B cell (primary cell): ENCODE measurements at regions not wholly inside any gene's neighbourhood (a gene's known extent, or its start where the extent isn't known, plus 50 kb on each side); places are given as distances from the start of the nearest gene placed in this dataset.

Experiments used
- ATAC-seq: fragments of 200-7000 bp; cut with Tn5 transposase; one replicate; pipeline ENCODE4 v1.10.0; 2021; ENCODE audit warnings: low read depth, mild to moderate bottlenecking, moderate number of reproducible peaks, moderate library complexity
- CTCF ChIA-PET: fragments of 350-600 bp; sonication (Branson Sonifier 250); formaldehyde crosslinking; loops from one replicate; lab custom pipeline; 2021; ENCODE audit warnings: antibody characterized with exemption, inconsistent platforms; lab: Charles Lee
- POLR2A ChIA-PET: fragments of 350-600 bp; sonication (Branson Sonifier 250); formaldehyde crosslinking; loops from one replicate; lab custom pipeline; 2021; ENCODE audit warnings: antibody characterized with exemption; lab: Charles Lee
- DNase-seq: peaks from one replicate; pipeline ENCODE4 v3.0.0; 2013
- H2AFZ ChIP-seq: 2 replicates; pipeline ENCODE4 v1.6.1; 2012; ENCODE audit warnings: mild to moderate bottlenecking, low read depth, low read length; ENCODE audit not compliant: insufficient read depth, poor library complexity, severe bottlenecking
- H3K27ac ChIP-seq, 2 donors: 1 replicate in 1 of 2; 2 replicates in 1 of 2; pipeline ENCODE4 v1.5.1; 2012 to 2013; ENCODE audit warnings: low read length in 2 of 2, mild to moderate bottlenecking in 2 of 2, moderate library complexity in 1 of 2
- H3K27me3 ChIP-seq, 4 experiments: fragments of 200-600 bp in 1 of 4; sonication (generic) in 1 of 4; replicated peaks in 1 of 4; 1 replicate in 2 of 4; 2 replicates in 2 of 4; pipeline versions ENCODE4 v1.6.1 to v1.7.0; 2013 to 2016; ENCODE audit warnings: low read length in 3 of 4, mild to moderate bottlenecking in 2 of 4, mixed read lengths in 1 of 4, moderate library complexity in 1 of 4; ENCODE audit not compliant: insufficient read depth in 4 of 4, control insufficient read depth in 3 of 4; ENCODE audit errors: control extremely low read depth in 1 of 4
- H3K36me3 ChIP-seq, 2 experiments: replicated peaks in 1 of 2; 1 replicate in 1 of 2; 2 replicates in 1 of 2; pipeline versions ENCODE4 v1.6.1 to v1.7.1; 2013; ENCODE audit warnings: low read length in 1 of 2; ENCODE audit not compliant: insufficient read depth in 2 of 2, control insufficient read depth in 1 of 2; ENCODE audit errors: control extremely low read depth in 1 of 2, extremely low read depth in 1 of 2
- H3K4me1 ChIP-seq, 2 donors: fragments of 200-600 bp in 1 of 2; sonication (generic) in 1 of 2; 1 replicate in 1 of 2; 2 replicates in 1 of 2; pipeline versions ENCODE4 v1.5.1 to v1.6.1; 2013 to 2017; ENCODE audit warnings: low read length in 2 of 2; ENCODE audit not compliant: control insufficient read depth in 2 of 2, insufficient read depth in 2 of 2
- H3K4me2 ChIP-seq: replicated peaks from 2 replicates; pipeline ENCODE3; 2012; ENCODE audit warnings: mild to moderate bottlenecking, low read depth, low read length; ENCODE audit not compliant: poor library complexity, severe bottlenecking
- H3K4me3 ChIP-seq, 5 experiments: fragments of 200-600 bp in 1 of 5; sonication (generic) in 1 of 5; 1 replicate in 3 of 5; 2 replicates in 2 of 5; pipeline versions ENCODE4 v1.5.1 to v1.7.0; 2011 to 2016; ENCODE audit warnings: low read length in 4 of 5, mild to moderate bottlenecking in 4 of 5, low read depth in 2 of 5, control low read depth in 1 of 5, moderate library complexity in 1 of 5; ENCODE audit not compliant: insufficient read depth in 1 of 5; ENCODE audit errors: control extremely low read depth in 1 of 5, extremely low read depth in 1 of 5
- H3K79me2 ChIP-seq: fragments of 200-600 bp; sonication (generic); one replicate; pipeline ENCODE4 v1.6.0; 2016; ENCODE audit warnings: low read length; ENCODE audit not compliant: control insufficient read depth, insufficient read depth
- H3K9ac ChIP-seq: fragments of 200-600 bp; sonication (generic); 2 replicates; pipeline ENCODE4 v1.6.1; 2017; ENCODE audit warnings: mild to moderate bottlenecking, low read length, moderate library complexity
- H3K9me3 ChIP-seq, 3 donors: one replicate each; pipeline versions ENCODE4 v1.6.1 to v1.7.1; 2013; ENCODE audit warnings: low read length in 2 of 3; ENCODE audit not compliant: control insufficient read depth in 2 of 3, insufficient read depth in 1 of 3; ENCODE audit errors: control extremely low read depth in 1 of 3
- H4K20me1 ChIP-seq: 2 replicates; pipeline ENCODE4 v1.6.0; 2012; ENCODE audit warnings: mild to moderate bottlenecking, low read length; ENCODE audit not compliant: insufficient read depth, control insufficient read depth, poor library complexity, severe bottlenecking
- H3K27ac Mint-ChIP-seq: one replicate; pipeline ENCODE4 v1.8.0; 2021; ENCODE audit warnings: mixed read lengths
- H3K27me3 Mint-ChIP-seq: one replicate; pipeline ENCODE4 v1.8.0; 2021; ENCODE audit warnings: mixed read lengths
- H3K4me1 Mint-ChIP-seq: one replicate; pipeline ENCODE4 v1.8.0; 2021; ENCODE audit warnings: mixed read lengths
- H3K4me3 Mint-ChIP-seq: one replicate; pipeline ENCODE4 v1.8.0; 2021; ENCODE audit warnings: mixed read lengths
- H3K9me3 Mint-ChIP-seq: one replicate; pipeline ENCODE4 v1.8.0; 2022; ENCODE audit warnings: mixed read lengths; ENCODE audit not compliant: insufficient read depth
- EZH2 ChIP-seq: IDR thresholded peaks from 2 replicates; pipeline ENCODE4 v1.6.1; 2012; ENCODE audit warnings: borderline replicate concordance, low read depth, mild to moderate bottlenecking, moderate library complexity, low read length; ENCODE audit not compliant: insufficient read depth, poor library complexity, severe bottlenecking
- WGBS: methylation state at CpG from one replicate; pipeline ENCODE4 v1.1.5; 2013; ENCODE audit warnings: missing lambda C conversion rate; ENCODE audit not compliant: insufficient coverage; 5-methylcytosine and 5-hydroxymethylcytosine counted together
- intact Hi-C: fragments of 100-400 bp; cut with micrococcal nuclease; formaldehyde crosslinking; loops from one replicate; pipeline ENCODE4 v1.10.0; 2022
- TF ChIP-seq, protein P1 (sequence below): fragments of 200-600 bp; IDR thresholded peaks from one replicate; pipeline ENCODE4 v1.8.0; 2022; ENCODE audit warnings: antibody characterized with exemption, mild to moderate bottlenecking

DNA sequence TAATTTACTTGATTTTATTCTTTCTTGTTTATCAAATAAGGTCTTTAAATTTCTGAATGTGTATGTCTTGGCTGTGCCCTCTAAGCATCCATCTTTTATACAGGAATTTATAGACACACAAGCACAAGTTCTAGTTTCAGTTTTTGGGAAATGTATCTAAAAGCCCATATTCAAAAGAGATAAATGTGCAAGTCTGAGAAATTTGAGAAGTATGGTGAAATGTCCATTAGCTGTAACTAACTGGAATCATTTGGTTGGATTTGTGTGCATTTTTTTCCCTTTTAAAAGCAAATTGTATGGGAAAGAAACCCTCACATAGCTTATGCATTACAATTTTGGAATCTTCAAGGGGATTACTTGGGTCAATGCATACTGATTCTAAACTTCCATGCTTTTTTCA lies 532.0 kb downstream of the KLF5 start:
- Histone ChIP-seq H3K79me2 (no peaks in the 10 kb centered on the region), H3K9ac (no peak overlapping the region), H3K4me3 (no peak overlapping the region), H3K9me3 (no peaks in the 10 kb centered on the region), H2AFZ (no peak overlapping the region), H3K4me2 (no peak overlapping the region), H3K4me1 (no peaks in the 10 kb centered on the region), H3K36me3 (no peaks in the 10 kb centered on the region), H4K20me1 (no peaks in the 10 kb centered on the region), H3K27ac (no peak overlapping the region), H3K27me3 (no peaks in the 10 kb centered on the region)
- Mint-ChIP-seq H3K4me1 (no peaks in the 10 kb centered on the region), H3K9me3 (peaks cover 4% of the 10 kb centered on the region), H3K27ac (no peak overlapping the region), H3K27me3 (no peaks in the 10 kb centered on the region), H3K4me3 (no peak overlapping the region)
- POLR2A ChIA-PET: no interaction called here
- intact Hi-C loops: no loop called here
- DNase-seq (no peak), ATAC-seq (no peak)
- TF ChIP-seq EZH2: no peak
- TF ChIP-seq, protein P1, sequence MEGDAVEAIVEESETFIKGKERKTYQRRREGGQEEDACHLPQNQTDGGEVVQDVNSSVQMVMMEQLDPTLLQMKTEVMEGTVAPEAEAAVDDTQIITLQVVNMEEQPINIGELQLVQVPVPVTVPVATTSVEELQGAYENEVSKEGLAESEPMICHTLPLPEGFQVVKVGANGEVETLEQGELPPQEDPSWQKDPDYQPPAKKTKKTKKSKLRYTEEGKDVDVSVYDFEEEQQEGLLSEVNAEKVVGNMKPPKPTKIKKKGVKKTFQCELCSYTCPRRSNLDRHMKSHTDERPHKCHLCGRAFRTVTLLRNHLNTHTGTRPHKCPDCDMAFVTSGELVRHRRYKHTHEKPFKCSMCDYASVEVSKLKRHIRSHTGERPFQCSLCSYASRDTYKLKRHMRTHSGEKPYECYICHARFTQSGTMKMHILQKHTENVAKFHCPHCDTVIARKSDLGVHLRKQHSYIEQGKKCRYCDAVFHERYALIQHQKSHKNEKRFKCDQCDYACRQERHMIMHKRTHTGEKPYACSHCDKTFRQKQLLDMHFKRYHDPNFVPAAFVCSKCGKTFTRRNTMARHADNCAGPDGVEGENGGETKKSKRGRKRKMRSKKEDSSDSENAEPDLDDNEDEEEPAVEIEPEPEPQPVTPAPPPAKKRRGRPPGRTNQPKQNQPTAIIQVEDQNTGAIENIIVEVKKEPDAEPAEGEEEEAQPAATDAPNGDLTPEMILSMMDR: no peak
- CTCF ChIA-PET: no interaction called here

DNA sequence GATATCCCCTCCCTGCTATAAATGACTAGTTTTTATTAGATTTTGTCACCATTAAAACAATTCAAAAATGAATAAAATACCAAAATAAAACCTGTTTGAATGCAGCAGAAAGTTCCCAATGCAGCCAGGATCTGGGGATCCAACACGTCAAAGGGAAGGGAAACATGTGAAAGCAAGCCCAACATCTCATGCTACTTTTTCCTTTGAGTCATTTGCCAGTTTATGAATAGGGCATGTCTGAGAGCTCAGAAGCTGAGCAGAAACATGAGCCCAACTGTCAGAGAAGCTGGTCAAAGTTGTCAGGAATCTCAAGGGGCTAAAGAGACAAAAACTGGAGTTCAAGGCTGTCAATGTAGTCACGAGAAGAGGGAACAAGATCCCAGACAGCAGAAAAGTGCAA lies 526.4 kb downstream of the KLF5 start:
- no peak overlapping the region for H2AFZ ChIP-seq
- POLR2A ChIA-PET: no interaction called here
- Mint-ChIP-seq H3K27me3 (no peaks in the 10 kb centered on the region), H3K27ac (no peak overlapping the region), H3K4me1 (no peaks in the 10 kb centered on the region), H3K9me3 (peaks cover 7% of the 10 kb centered on the region), H3K4me3 (no peak overlapping the region)
- no peaks in the 10 kb centered on the region for H3K79me2 ChIP-seq
- H3K27ac ChIP-seq: no peak overlapping the region
- no peaks in the 10 kb centered on the region for H3K27me3 ChIP-seq
- CTCF ChIA-PET: no interaction called here
- WGBS: 75% methylated on average over 2 of the region's 2 CpGs
- H3K9ac ChIP-seq: no peak overlapping the region
- H3K4me2 ChIP-seq: no peak overlapping the region
- H3K4me3 ChIP-seq: no peak overlapping the region
- intact Hi-C loops: no loop called here
- no peaks in the 10 kb centered on the region for H3K9me3 ChIP-seq
- ATAC-seq: no peak
- H3K4me1 ChIP-seq: no peaks in the 10 kb centered on the region
- TF ChIP-seq EZH2: no peak
- TF ChIP-seq, protein P1: no peak
- no peaks in the 10 kb centered on the region for H4K20me1 ChIP-seq
- no peaks in the 10 kb centered on the region for H3K36me3 ChIP-seq
- no peak for DNase-seq
